BJ (cell line): ENCODE measurements at regions not wholly inside any gene's neighbourhood (a gene's known extent, or its start where the extent isn't known, plus 50 kb on each side); places are given as distances from the start of the nearest gene placed in this dataset.

Experiments
- CTCF ChIA-PET: fragments of 350-600 bp; formaldehyde crosslinking; extraction: SDS; loops from one replicate; lab custom pipeline; 2021; ENCODE audit warnings: antibody characterized with exemption, inconsistent platforms; lab: Yijun Ruan, JAX
- POLR2A ChIA-PET: fragments of 300-600 bp; sonication (Branson Sonifier 250); formaldehyde crosslinking; extraction: SDS; loops from one replicate; lab custom pipeline; 2021; ENCODE audit warnings: antibody characterized with exemption; lab: Charles Lee
- DNase-seq: peaks from one replicate; pipeline ENCODE4 v3.0.0-alpha.2; 2011; ENCODE audit warnings: low read depth
- H3K27me3 ChIP-seq: 2 replicates; pipeline ENCODE4 v1.6.0; 2011; ENCODE audit warnings: low read length; ENCODE audit not compliant: control insufficient read depth, insufficient read depth
- H3K36me3 ChIP-seq: 2 replicates; pipeline ENCODE4 v1.5.1; 2011; ENCODE audit warnings: low read length; ENCODE audit not compliant: control insufficient read depth, insufficient read depth
- H3K4me3 ChIP-seq: 2 replicates; pipeline ENCODE4 v1.5.1; 2011; ENCODE audit warnings: low read depth, mild to moderate bottlenecking, control low read depth, low read length
- CTCF ChIP-seq: IDR thresholded peaks from 2 replicates; pipeline ENCODE4 v1.5.1; 2011; ENCODE audit warnings: low read depth, mild to moderate bottlenecking, control low read depth, inconsistent platforms, low read length, moderate library complexity; ENCODE audit not compliant: insufficient read depth

DNA sequence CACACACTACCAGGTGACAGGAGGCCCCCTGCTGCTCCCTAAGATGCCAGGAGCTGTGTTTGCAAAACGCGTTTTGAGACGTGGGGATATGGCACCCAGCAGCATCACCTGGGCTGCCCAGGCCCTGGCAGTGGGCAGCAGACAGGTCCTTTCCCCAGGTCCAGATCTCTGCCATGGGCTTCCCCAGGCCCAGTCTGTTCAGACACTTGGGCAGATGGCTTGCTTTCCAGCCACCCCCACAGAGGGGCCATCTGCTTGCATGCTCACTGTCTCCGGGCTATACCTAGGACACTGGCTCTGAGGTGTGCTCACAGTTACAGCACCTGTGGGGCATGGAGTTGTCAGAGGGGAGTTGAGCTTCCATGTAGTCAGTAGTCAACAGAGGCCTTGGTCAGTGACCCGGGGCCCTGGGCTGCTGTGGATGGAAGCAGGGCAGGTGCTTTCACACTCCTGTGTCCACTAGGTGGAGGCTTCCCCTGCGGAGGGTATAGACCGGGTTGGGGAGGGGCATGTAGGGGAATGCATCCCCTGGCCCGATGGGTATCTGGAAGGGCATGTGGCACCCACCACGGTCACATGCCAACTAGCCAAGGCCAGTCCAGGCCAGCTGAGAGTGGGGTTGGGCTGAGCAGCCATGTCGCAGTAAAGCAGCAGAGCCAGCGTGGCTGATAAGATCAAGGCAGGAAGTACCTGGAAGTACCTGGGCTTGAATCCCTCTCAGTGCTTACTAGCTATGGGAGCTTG, 185.4 kb upstream of the SLC24A3 start:
- H3K36me3 ChIP-seq: no peaks in the 10 kb centered on the region
- ChIA-PET CTCF (no interaction called here), POLR2A (no interaction called here)
- H3K27me3 ChIP-seq: no peaks in the 10 kb centered on the region
- no peak for DNase-seq
- no peak for TF ChIP-seq CTCF
- no peak overlapping the region for H3K4me3 ChIP-seq

DNA sequence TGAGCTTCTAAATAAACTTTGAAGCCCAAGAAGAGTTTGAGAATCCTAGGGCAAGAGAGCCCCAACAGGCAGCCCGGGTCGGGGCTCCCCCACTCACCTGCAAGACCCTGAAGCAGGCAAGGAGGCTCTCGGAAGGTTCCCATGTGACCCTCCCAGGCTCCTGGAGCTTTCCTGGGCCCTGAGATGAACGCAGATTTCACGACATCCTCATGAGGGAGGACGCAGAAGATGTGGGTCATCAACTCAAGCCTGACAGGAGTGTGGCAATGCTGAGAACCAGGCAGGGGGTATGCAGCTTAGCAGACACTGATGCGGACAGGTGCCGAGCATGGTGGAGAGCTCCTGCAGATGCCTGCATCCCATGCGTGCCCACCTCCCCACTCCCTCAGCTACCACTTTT, 184.5 kb upstream of the SLC24A3 start:
- no peaks in the 10 kb centered on the region for H3K36me3 ChIP-seq
- ChIA-PET CTCF (no interaction called here), POLR2A (no interaction called here)
- no peak overlapping the region for H3K4me3 ChIP-seq
- no peak for TF ChIP-seq CTCF
- no peak for DNase-seq
- no peaks in the 10 kb centered on the region for H3K27me3 ChIP-seq

- Histone ChIP-seq H3K36me3 (no peaks in the 10 kb centered on the region), H3K4me3 (no peak overlapping the region), H3K27me3 (no peaks in the 10 kb centered on the region)
- no peak for DNase-seq
- CTCF ChIA-PET: no interaction called here
- no peak for TF ChIP-seq CTCF
- POLR2A ChIA-PET: no interaction called here
Measured at GRCh38 chr20:19041787-19042186, 170.7 kb upstream of the SLC24A3 start.

GRCh38 chr20:19045371-19045770, 167.1 kb upstream of the SLC24A3 start:
- DNase-seq: no peak
- ChIA-PET POLR2A (no interaction called here), CTCF (interaction anchor here (0.9 kb wide), 1 partner anchor 21 kb away, joined by 3 read pairs; no protein-coding TSS in a partner anchor)
- H3K4me3 ChIP-seq: no peak overlapping the region
- TF ChIP-seq CTCF: no peak
- H3K27me3 ChIP-seq: no peaks in the 10 kb centered on the region
- no peaks in the 10 kb centered on the region for H3K36me3 ChIP-seq

GRCh38 chr20:19047040-19047950, 165.1 kb upstream of the SLC24A3 start:
- H3K4me3 ChIP-seq: no peak overlapping the region
- POLR2A ChIA-PET: no interaction called here
- no peaks in the 10 kb centered on the region for H3K36me3 ChIP-seq
- CTCF ChIA-PET: no interaction called here
- DNase-seq: no peak
- H3K27me3 ChIP-seq: no peaks in the 10 kb centered on the region
- no peak for TF ChIP-seq CTCF
